CD4-positive, alpha-beta T cell treated with Interferon alpha-2 for 1 hour (primary cell): ENCODE measurements at regions not wholly inside any gene's neighbourhood (a gene's known extent, or its start where the extent isn't known, plus 50 kb on each side); places are given as distances from the start of the nearest gene placed in this dataset.

Experiments used
- DNase-seq, 2 donors: peaks; one replicate each; pipeline ENCODE4 v3.0.0-alpha.2; 2020 to 2022

GRCh38 chr3:31232055-31233025, 300.4 kb upstream of the STT3B start:
- peak in 1 of 2 donors; percentile 33 for DNase-seq

GRCh38 chr3:31234145-31234544, 298.6 kb upstream of the STT3B start:
- peak in 1 of 2 donors; percentile 7 for DNase-seq

GRCh38 chr3:31235062-31235700, 297.5 kb upstream of the STT3B start:
- DNase-seq, result no peak

GRCh38 chr3:31237887-31238286, 294.8 kb upstream of the STT3B start:
- no peak for DNase-seq

- DNase-seq, result no peak
These were observed 292.7 kb upstream of the STT3B start for GRCh38 chr3:31240013-31240412.

GRCh38 chr3:31240466-31240865, 292.3 kb upstream of the STT3B start:
- DNase-seq, result no peak

GRCh38 chr3:31240874-31241273, 291.9 kb upstream of the STT3B start:
- no peak for DNase-seq

- no peak for DNase-seq
These were observed 291.2 kb upstream of the STT3B start for GRCh38 chr3:31241533-31241932.

GRCh38 chr3:31242026-31242960, 290.4 kb upstream of the STT3B start:
- no peak for DNase-seq

GRCh38 chr3:31244929-31245817, 287.6 kb upstream of the STT3B start:
- no peak for DNase-seq

- DNase-seq, result no peak
These were observed 286.2 kb upstream of the STT3B start for GRCh38 chr3:31246293-31247062.

- no peak for DNase-seq
These were observed 285.7 kb upstream of the STT3B start for GRCh38 chr3:31247063-31247447.

GRCh38 chr3:31247850-31248562, 284.7 kb upstream of the STT3B start:
- no peak for DNase-seq

- DNase-seq, result no peak
These were observed 284.1 kb upstream of the STT3B start for GRCh38 chr3:31248563-31248992.

GRCh38 chr3:31249545-31249944, 283.2 kb upstream of the STT3B start:
- no peak for DNase-seq

GRCh38 chr3:31250116-31250777, 282.5 kb upstream of the STT3B start:
- DNase-seq, result no peak

GRCh38 chr3:31251083-31251482, 281.6 kb upstream of the STT3B start:
- DNase-seq, result no peak

GRCh38 chr3:31252216-31253185, 280.2 kb upstream of the STT3B start:
- no peak for DNase-seq

- DNase-seq, result peak in 1 of 2 donors; percentile 14
These were observed 278.9 kb upstream of the STT3B start for GRCh38 chr3:31253782-31254181.
